H1 (cell line): ENCODE measurements at regions not wholly inside any gene's neighbourhood (a gene's known extent, or its start where the extent isn't known, plus 50 kb on each side); places are given as distances from the start of the nearest gene placed in this dataset.

Experiments
- CTCF ChIA-PET: fragments of 300-600 bp; sonication (Branson Sonifier 250); formaldehyde crosslinking; loops from one replicate; lab custom pipeline; 2021; ENCODE audit not compliant: partially characterized antibody; lab: Charles Lee
- POLR2A ChIA-PET: fragments of 300-600 bp; sonication (Branson Sonifier 250); formaldehyde crosslinking; loops from one replicate; lab custom pipeline; 2021; ENCODE audit warnings: inconsistent platforms; ENCODE audit not compliant: partially characterized antibody; lab: Charles Lee
- DNase-seq, 2 experiments: peaks; one replicate each; pipeline versions ENCODE4 v3.0.0 to v3.0.0-alpha.2; 2010 to 2022; ENCODE audit warnings: low spot score in 2 of 2, low read depth in 1 of 2, mixed read lengths in 1 of 2
- FAIRE-seq: peaks from 2 replicates; lab custom pipeline; 2011; peaks lifted over from hg19 to GRCh38; lab: Jason Lieb, UNC
- H2AFZ ChIP-seq: 2 replicates; pipeline ENCODE4 v1.8.1; 2012; ENCODE audit warnings: low read length, inconsistent platforms
- H2AK5ac ChIP-seq: 2 replicates; pipeline ENCODE4 v1.6.1; 2013; ENCODE audit warnings: low read depth, low read length
- H2BK120ac ChIP-seq: replicated peaks from 2 replicates; pipeline ENCODE3; 2013; ENCODE audit warnings: low read depth, low read length, inconsistent platforms
- H2BK12ac ChIP-seq: 2 replicates; pipeline ENCODE4 v1.6.1; 2013; ENCODE audit warnings: low read depth, low read length
- H2BK15ac ChIP-seq: 2 replicates; pipeline ENCODE4 v1.6.1; 2013; ENCODE audit warnings: low read length
- H2BK20ac ChIP-seq: 2 replicates; pipeline ENCODE4 v1.6.1; 2013; ENCODE audit warnings: low read length
- H2BK5ac ChIP-seq: 2 replicates; pipeline ENCODE4 v1.6.1; 2013; ENCODE audit warnings: low read depth, low read length
- H3K14ac ChIP-seq: 2 replicates; pipeline ENCODE4 v1.6.1; 2013; ENCODE audit warnings: inconsistent platforms; ENCODE audit not compliant: insufficient read length
- H3K18ac ChIP-seq: 2 replicates; pipeline ENCODE4 v1.6.1; 2013; ENCODE audit warnings: low read length; ENCODE audit errors: extremely low read depth
- H3K23ac ChIP-seq: 2 replicates; pipeline ENCODE4 v1.6.1; 2013; ENCODE audit warnings: inconsistent platforms; ENCODE audit not compliant: insufficient read length
- H3K23me2 ChIP-seq: 2 replicates; pipeline ENCODE4 v1.6.1; 2013; ENCODE audit warnings: low read depth, low read length
- H3K27ac ChIP-seq: 2 replicates; pipeline ENCODE4 v1.6.1; 2011; ENCODE audit warnings: low read depth, low read length, inconsistent platforms
- H3K27me3 ChIP-seq, 4 experiments: replicated peaks in 1 of 4; 1 replicate in 1 of 4; 2 replicates in 3 of 4; pipeline versions ENCODE4 v1.6.1 to v1.8.1; 2011 to 2013; ENCODE audit warnings: low read length in 3 of 4, mild to moderate bottlenecking in 3 of 4, inconsistent platforms in 2 of 4, mixed read lengths in 2 of 4, moderate library complexity in 1 of 4; ENCODE audit not compliant: control insufficient read depth in 3 of 4, insufficient read depth in 3 of 4; ENCODE audit errors: extremely low read depth in 1 of 4
- H3K36me3 ChIP-seq, 4 experiments: 2 replicates each; pipeline versions ENCODE4 v1.6.1 to v1.8.1; 2011 to 2013; ENCODE audit warnings: mild to moderate bottlenecking in 4 of 4, low read length in 3 of 4, moderate library complexity in 2 of 4, control low read depth in 1 of 4, inconsistent platforms in 1 of 4; ENCODE audit not compliant: insufficient read depth in 4 of 4, control insufficient read depth in 2 of 4
- H3K4ac ChIP-seq: replicated peaks from 2 replicates; pipeline ENCODE3; 2013; ENCODE audit warnings: low read length, low read depth, mixed read lengths, inconsistent platforms; ENCODE audit not compliant: insufficient read length
- H3K4me1 ChIP-seq, 4 experiments: replicated peaks in 1 of 4; 1 replicate in 1 of 4; 2 replicates in 3 of 4; pipeline versions ENCODE4 v1.6.1 to v1.8.1; 2011 to 2013; ENCODE audit warnings: low read length in 3 of 4, inconsistent platforms in 2 of 4, mixed read lengths in 1 of 4; ENCODE audit not compliant: insufficient read depth in 4 of 4, control insufficient read depth in 3 of 4
- H3K4me2 ChIP-seq, 2 experiments: 2 replicates each; pipeline versions ENCODE4 v1.6.1 to v1.8.1; 2011 to 2013; ENCODE audit warnings: low read depth in 2 of 2, low read length in 2 of 2, control low read depth in 1 of 2, inconsistent platforms in 1 of 2, mild to moderate bottlenecking in 1 of 2; ENCODE audit not compliant: insufficient read depth in 1 of 2
- H3K4me3 ChIP-seq, 4 experiments: fragments of 200-600, 300-600 bp in 1 of 4; sonication (generic), shearing (Covaris generic), sonication (Bioruptor Twin) in 1 of 4; 2 replicates each; pipeline versions ENCODE4 v1.5.1 to v1.8.1; 2011 to 2016; ENCODE audit warnings: low read length in 4 of 4, low read depth in 3 of 4, control low read depth in 2 of 4, inconsistent platforms in 2 of 4, mild to moderate bottlenecking in 2 of 4, mixed read lengths in 1 of 4, moderate library complexity in 1 of 4; ENCODE audit not compliant: insufficient read depth in 2 of 4; ENCODE audit errors: extremely low read depth in 1 of 4
- H3K56ac ChIP-seq: replicated peaks from 2 replicates; pipeline ENCODE3; 2013; ENCODE audit warnings: low read depth, mild to moderate bottlenecking, mixed read lengths, low read length, inconsistent platforms; ENCODE audit not compliant: insufficient read length
- H3K79me1 ChIP-seq: 2 replicates; pipeline ENCODE4 v1.6.1; 2013; ENCODE audit warnings: low read depth, low read length, control low read depth
- H3K79me2 ChIP-seq, 2 experiments: 2 replicates each; pipeline versions ENCODE4 v1.6.1 to v1.8.1; 2012 to 2013; ENCODE audit warnings: low read length in 2 of 2, mild to moderate bottlenecking in 2 of 2, inconsistent platforms in 1 of 2; ENCODE audit not compliant: insufficient read depth in 2 of 2, control insufficient read depth in 1 of 2
- H3K9ac ChIP-seq, 4 experiments: replicated peaks in 1 of 4; 1 replicate in 1 of 4; 2 replicates in 3 of 4; pipeline versions ENCODE4 v1.6.1 to v1.8.1; 2011 to 2013; ENCODE audit warnings: low read depth in 3 of 4, low read length in 3 of 4, control low read depth in 2 of 4, mild to moderate bottlenecking in 2 of 4, moderate library complexity in 2 of 4, inconsistent platforms in 1 of 4; ENCODE audit errors: extremely low read depth in 1 of 4
- H3K9me3 ChIP-seq, 2 experiments: 2 replicates each; pipeline versions ENCODE4 v1.6.1 to v1.8.1; 2012 to 2013; ENCODE audit warnings: mild to moderate bottlenecking in 2 of 2, moderate library complexity in 2 of 2, control low read depth in 1 of 2, inconsistent platforms in 1 of 2, low read depth in 1 of 2, low read length in 1 of 2, mixed read lengths in 1 of 2; ENCODE audit not compliant: insufficient read depth in 2 of 2
- H4K20me1 ChIP-seq, 2 experiments: replicated peaks in 1 of 2; 2 replicates each; pipeline versions ENCODE3 to v1.8.1; 2011 to 2013; ENCODE audit warnings: inconsistent platforms in 2 of 2, low read length in 2 of 2, mild to moderate bottlenecking in 1 of 2; ENCODE audit not compliant: insufficient read depth in 2 of 2, control insufficient read depth in 1 of 2
- H4K5ac ChIP-seq: 2 replicates; pipeline ENCODE4 v1.6.1; 2013; ENCODE audit warnings: low read length, low read depth, mixed read lengths, inconsistent platforms; ENCODE audit not compliant: insufficient read length
- H4K8ac ChIP-seq: 2 replicates; pipeline ENCODE4 v1.8.0; 2013; ENCODE audit warnings: mild to moderate bottlenecking, moderate library complexity, low read length, inconsistent platforms; ENCODE audit not compliant: insufficient read depth; ENCODE audit errors: extremely low read depth
- H4K91ac ChIP-seq: replicated peaks from 2 replicates; pipeline ENCODE3; 2013; ENCODE audit warnings: low read length, mixed read lengths, inconsistent platforms; ENCODE audit not compliant: insufficient read length
- ATF3 ChIP-seq: IDR thresholded peaks from 2 replicates; pipeline ENCODE4 v1.6.1; 2011; ENCODE audit warnings: low read depth, mild to moderate bottlenecking, low read length; ENCODE audit not compliant: insufficient read depth
- BCL11A ChIP-seq, 2 experiments: IDR thresholded peaks; one replicate each; pipeline ENCODE4 v1.6.1; 2011; ENCODE audit warnings: low read depth in 2 of 2, low read length in 2 of 2, mild to moderate bottlenecking in 2 of 2
- BRCA1 ChIP-seq: IDR thresholded peaks from 2 replicates; pipeline ENCODE4 v1.6.1; 2012; ENCODE audit warnings: low read depth, low read length, improper control_type of control experiment
- CHD1 ChIP-seq: IDR thresholded peaks from 2 replicates; pipeline ENCODE4 v1.6.1; 2012; ENCODE audit warnings: low read depth, low read length, improper control_type of control experiment
- CTBP2 ChIP-seq: IDR thresholded peaks from 2 replicates; pipeline ENCODE4 v1.7.0; 2011; ENCODE audit warnings: borderline replicate concordance, mild to moderate bottlenecking, moderate library complexity, mixed read lengths, low read length; ENCODE audit not compliant: insufficient read depth, insufficient read length
- GABPA ChIP-seq: IDR thresholded peaks from 2 replicates; pipeline ENCODE4 v1.6.1; 2011; ENCODE audit warnings: mild to moderate bottlenecking, low read length, moderate library complexity, borderline replicate concordance; ENCODE audit not compliant: insufficient read depth
- JUND ChIP-seq: IDR thresholded peaks from 2 replicates; pipeline ENCODE4 v1.6.1; 2011; ENCODE audit warnings: mild to moderate bottlenecking, improper control_type of control experiment, low read length
- KDM1A ChIP-seq: fragments of 200-600, 300-600 bp; sonication (generic); IDR thresholded peaks from 2 replicates; pipeline ENCODE4 v1.7.1; 2016; ENCODE audit warnings: mild to moderate bottlenecking, low read length, borderline replicate concordance
- SAP30 ChIP-seq: fragments of 300-600 bp; sonication (generic); IDR thresholded peaks from 2 replicates; pipeline ENCODE4 v1.7.1; 2012; ENCODE audit warnings: low read length, moderate library complexity, mild to moderate bottlenecking, inconsistent platforms; ENCODE audit not compliant: insufficient read depth, insufficient replicate concordance
- SIRT6 ChIP-seq: IDR thresholded peaks from one replicate; pipeline ENCODE4 v1.7.1; 2012; ENCODE audit warnings: low read length, inconsistent platforms
- TBP ChIP-seq: IDR thresholded peaks from 2 replicates; pipeline ENCODE4 v1.6.1; 2011; ENCODE audit warnings: low read depth, low read length, improper control_type of control experiment
- YY1 ChIP-seq: IDR thresholded peaks from 2 replicates; pipeline ENCODE4 v1.6.1; 2011; ENCODE audit warnings: low read depth, mild to moderate bottlenecking, low read length
- WGBS, 2 experiments: shearing (Covaris generic) in 1 of 2; methylation state at CpG; one replicate each; pipeline versions ENCODE4 v1.1.6 to v1.1.7; 2013 to 2015; ENCODE audit warnings: low lambda C conversion rate in 2 of 2, mixed read lengths in 2 of 2, inconsistent platforms in 1 of 2, low coverage in 1 of 2, missing lambda C conversion rate in 1 of 2; ENCODE audit not compliant: insufficient replicate concordance in 2 of 2, insufficient coverage in 1 of 2, insufficient read length in 1 of 2; ENCODE audit errors: extremely low coverage in 1 of 2, missing lambda C conversion rate in 1 of 2; 5-methylcytosine and 5-hydroxymethylcytosine counted together

DNA sequence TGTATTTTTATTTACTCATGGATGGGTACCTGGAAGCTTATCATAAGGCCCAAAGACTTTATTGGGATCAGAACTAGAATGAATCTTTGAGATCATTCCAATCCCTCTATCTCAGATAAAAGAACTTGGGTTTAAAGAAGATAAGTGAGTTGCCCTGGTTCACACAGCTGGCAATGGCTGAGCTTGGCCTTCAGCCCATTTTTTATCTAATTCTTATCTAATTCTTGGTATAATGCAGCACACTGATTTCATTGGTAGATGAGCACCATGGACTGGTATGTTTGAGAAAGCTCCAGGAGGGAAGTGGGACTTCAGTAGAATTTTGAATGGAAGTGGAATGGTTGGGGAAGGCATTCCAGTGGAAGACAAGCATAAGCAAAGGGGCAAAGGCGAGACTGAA, 558.9 kb downstream of the REEP3 start:
- no peak overlapping the region for H2BK20ac ChIP-seq
- H2AK5ac ChIP-seq = no peak overlapping the region
- no peak for FAIRE-seq
- H3K79me1 ChIP-seq = no peaks in the 10 kb centered on the region
- H2BK12ac ChIP-seq = no peak overlapping the region
- H3K36me3 ChIP-seq = no peaks in the 10 kb centered on the region
- no peak overlapping the region for H3K56ac ChIP-seq
- no peak overlapping the region for H4K91ac ChIP-seq
- H3K14ac ChIP-seq = no peak overlapping the region
- H3K18ac ChIP-seq = no peak overlapping the region
- H3K4ac ChIP-seq = no peak overlapping the region
- no peak overlapping the region for H3K9ac ChIP-seq
- H3K79me2 ChIP-seq = no peaks in the 10 kb centered on the region
- no peak overlapping the region for H2BK120ac ChIP-seq
- CTCF ChIA-PET = interaction anchor here (1.2 kb wide), 1 partner anchor 9 kb away, joined by 3 read pairs; no protein-coding TSS in a partner anchor
- H3K4me2 ChIP-seq = no peak overlapping the region
- no peak overlapping the region for H2BK15ac ChIP-seq
- no peak overlapping the region for H3K27ac ChIP-seq
- no peak overlapping the region for H4K5ac ChIP-seq
- no peak overlapping the region for H2AFZ ChIP-seq
- no peak for DNase-seq
- 93% methylated on average over 1 of the region's 1 CpG; no CpG with 5 or more reads in 1 of the 2 experiments for WGBS, 2 experiments
- POLR2A ChIA-PET = no interaction called here
- no peaks in the 10 kb centered on the region for H3K23me2 ChIP-seq
- H3K9me3 ChIP-seq = no peaks in the 10 kb centered on the region
- no peaks in the 10 kb centered on the region for H4K20me1 ChIP-seq
- no peak overlapping the region for H2BK5ac ChIP-seq
- H3K4me1 ChIP-seq = 0 out of 7 replicates have a peak, but pooled peaks cover 0 to 1% (median 0%) of the 10 kb centered on the region in 4 experiments
- no peak overlapping the region for H3K4me3 ChIP-seq
- no peaks in the 10 kb centered on the region; a peak in 1 of 7 replicates for H3K27me3 ChIP-seq
- no peak overlapping the region for H3K23ac ChIP-seq
- no peak overlapping the region for H4K8ac ChIP-seq
- no peak for TF ChIP-seq KDM1A
- TF ChIP-seq SIRT6 = no peak
- no peak for TF ChIP-seq YY1
- no peak for TF ChIP-seq TBP
- no peak for TF ChIP-seq SAP30
- no peak for TF ChIP-seq GABPA
- TF ChIP-seq BCL11A (IDR thresholded peaks at IDR 0.05; ENCODE audit: low read depth in 2 of 2, low read length in 2 of 2) = no peak
- TF ChIP-seq CHD1 = no peak
- no peak for TF ChIP-seq BRCA1
- no peak for TF ChIP-seq JUND
- TF ChIP-seq ATF3 = no peak
- TF ChIP-seq CTBP2 = no peak
